Thyroid gland (tissue), 4 donors: ENCODE measurements at regions not wholly inside any gene's neighbourhood (a gene's known extent, or its start where the extent isn't known, plus 50 kb on each side); places are given as distances from the start of the nearest gene placed in this dataset.

Experiments used
- POLR2A ChIP-seq, 2 donors: fragments of 450-650 bp; IDR thresholded peaks; one replicate each; pipeline ENCODE4 v1.6.1; 2017; ENCODE audit warnings: antibody characterized with exemption in 2 of 2, mild to moderate bottlenecking in 2 of 2, moderate library complexity in 1 of 2
- TF ChIP-seq, protein P1 (sequence below), 6 experiments: fragments of 200-600 bp in 3 of 6; fragments of 450-650 bp in 3 of 6; sonication (generic) in 3 of 6; IDR thresholded peaks; one replicate each; pipeline ENCODE4 v1.5.1; 2016 to 2019; ENCODE audit warnings: antibody characterized with exemption in 6 of 6, mild to moderate bottlenecking in 2 of 6, inconsistent platforms in 1 of 6, moderate library complexity in 1 of 6

DNA sequence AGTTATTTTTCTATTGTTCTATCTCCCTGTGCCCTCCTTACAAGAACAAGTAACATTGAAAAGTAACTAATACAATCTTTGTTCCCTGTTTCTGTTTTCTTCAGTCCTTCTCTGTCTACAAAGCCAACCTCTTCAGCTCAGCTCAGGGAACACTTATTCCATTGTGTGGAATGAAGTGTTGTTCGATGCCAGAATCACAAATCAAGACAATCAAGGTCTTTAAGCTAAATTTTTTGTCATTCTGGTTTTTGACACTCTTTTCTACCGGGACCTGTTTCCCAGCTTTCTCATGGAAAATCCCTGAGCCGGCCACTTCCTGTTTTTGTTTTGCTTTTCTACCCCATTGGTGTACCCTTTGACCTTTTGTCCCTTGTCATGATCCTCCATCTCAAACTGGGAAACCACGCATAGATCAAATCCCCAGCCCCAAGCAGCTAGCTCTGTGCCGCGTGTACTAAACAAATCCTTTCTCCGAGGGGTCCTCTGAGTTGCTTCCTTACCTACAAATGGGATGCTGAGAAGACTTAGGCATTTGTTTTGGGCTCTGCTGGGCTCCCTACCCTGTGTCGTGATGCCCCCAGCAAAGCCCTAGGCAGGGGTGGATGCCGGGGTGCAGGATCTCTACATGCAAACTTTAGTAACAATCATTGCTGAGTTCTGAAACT lies 141.8 kb downstream of the TOMM20 start:
- TF ChIP-seq, protein P1, sequence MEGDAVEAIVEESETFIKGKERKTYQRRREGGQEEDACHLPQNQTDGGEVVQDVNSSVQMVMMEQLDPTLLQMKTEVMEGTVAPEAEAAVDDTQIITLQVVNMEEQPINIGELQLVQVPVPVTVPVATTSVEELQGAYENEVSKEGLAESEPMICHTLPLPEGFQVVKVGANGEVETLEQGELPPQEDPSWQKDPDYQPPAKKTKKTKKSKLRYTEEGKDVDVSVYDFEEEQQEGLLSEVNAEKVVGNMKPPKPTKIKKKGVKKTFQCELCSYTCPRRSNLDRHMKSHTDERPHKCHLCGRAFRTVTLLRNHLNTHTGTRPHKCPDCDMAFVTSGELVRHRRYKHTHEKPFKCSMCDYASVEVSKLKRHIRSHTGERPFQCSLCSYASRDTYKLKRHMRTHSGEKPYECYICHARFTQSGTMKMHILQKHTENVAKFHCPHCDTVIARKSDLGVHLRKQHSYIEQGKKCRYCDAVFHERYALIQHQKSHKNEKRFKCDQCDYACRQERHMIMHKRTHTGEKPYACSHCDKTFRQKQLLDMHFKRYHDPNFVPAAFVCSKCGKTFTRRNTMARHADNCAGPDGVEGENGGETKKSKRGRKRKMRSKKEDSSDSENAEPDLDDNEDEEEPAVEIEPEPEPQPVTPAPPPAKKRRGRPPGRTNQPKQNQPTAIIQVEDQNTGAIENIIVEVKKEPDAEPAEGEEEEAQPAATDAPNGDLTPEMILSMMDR (IDR thresholded peaks at IDR 0.05), result no peak
- TF ChIP-seq POLR2A (IDR thresholded peaks at IDR 0.05), result no peak
